HFFc6 (cell line): ENCODE measurements at regions not wholly inside any gene's neighbourhood (a gene's known extent, or its start where the extent isn't known, plus 50 kb on each side); places are given as distances from the start of the nearest gene placed in this dataset.

Experiments
- DNase-seq: peaks from one replicate; pipeline ENCODE4 v3.0.0-alpha.2; 2018
- H3K27ac Mint-ChIP-seq: 2 replicates; pipeline ENCODE4 v1.8.0; 2020; ENCODE audit warnings: mild to moderate bottlenecking, mixed read lengths
- H3K27me3 Mint-ChIP-seq: 2 replicates; pipeline ENCODE4 v1.8.0; 2021; ENCODE audit warnings: mild to moderate bottlenecking, moderate library complexity, mixed read lengths; ENCODE audit not compliant: insufficient read depth
- H3K36me3 Mint-ChIP-seq: 2 replicates; pipeline ENCODE4 v1.8.0; 2021; ENCODE audit warnings: low read depth, mixed read lengths
- H3K4me1 Mint-ChIP-seq: 2 replicates; pipeline ENCODE4 v1.8.0; 2020; ENCODE audit warnings: low read depth, mixed read lengths
- H3K4me3 Mint-ChIP-seq: 2 replicates; pipeline ENCODE4 v1.8.0; 2020; ENCODE audit warnings: mild to moderate bottlenecking, moderate library complexity, mixed read lengths
- H3K9me3 Mint-ChIP-seq: 2 replicates; pipeline ENCODE4 v1.8.0; 2020; ENCODE audit warnings: mild to moderate bottlenecking, mixed read lengths
- TF ChIP-seq, protein P1 (sequence below): fragments of 200-600 bp; sonication (generic); IDR thresholded peaks from 2 replicates; pipeline ENCODE4 v1.5.0; 2021; ENCODE audit warnings: antibody characterized with exemption, mild to moderate bottlenecking

DNA sequence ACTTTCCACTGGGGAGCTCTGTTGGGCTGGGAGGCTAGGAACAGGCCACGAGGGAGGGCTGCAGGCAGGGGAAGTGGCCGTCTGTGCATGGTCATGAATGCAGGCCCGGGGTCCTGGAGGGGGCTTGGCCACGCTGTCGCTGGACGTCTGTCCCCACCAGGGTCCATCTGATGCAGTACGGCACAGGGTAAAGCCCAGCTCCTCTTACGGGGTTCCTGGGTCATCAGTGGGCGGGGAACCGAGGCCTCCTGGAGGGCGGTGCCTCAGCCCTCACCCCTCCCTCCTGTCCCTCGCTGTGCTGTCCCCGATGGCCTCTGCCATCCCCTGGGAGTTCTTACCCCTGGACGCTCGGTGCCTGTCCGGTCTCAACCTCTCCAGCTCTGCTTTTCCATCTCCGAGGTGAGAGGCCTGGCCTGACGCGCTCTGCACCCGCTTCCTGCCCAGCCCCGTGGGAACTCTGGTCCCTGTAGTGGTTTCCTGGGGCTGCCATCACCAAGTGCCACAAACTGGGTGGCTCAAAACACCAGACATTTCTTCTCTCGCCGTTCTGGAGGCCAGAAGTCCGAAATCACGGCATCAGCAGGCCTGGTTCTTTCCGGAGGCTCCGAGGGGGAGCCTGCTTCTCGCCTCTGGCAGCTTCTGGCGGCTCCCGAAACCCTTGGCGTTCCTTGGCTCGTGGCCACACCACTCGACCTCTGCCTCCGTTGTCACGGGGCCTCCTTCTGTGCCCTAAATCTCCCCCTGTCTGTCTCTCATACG lies 182.8 kb downstream of the SEC14L1 start:
- Mint-ChIP-seq H3K9me3 (no peaks in the 10 kb centered on the region; the same call in 1 of the 2 replicates), H3K27me3 (peaks cover 12% of the 10 kb centered on the region), H3K27ac (peak overlapping the region; percentile 100), H3K4me1 (peaks cover 63% of the 10 kb centered on the region), H3K4me3 (peak overlapping the region; percentile 95), H3K36me3 (peaks cover 18% of the 10 kb centered on the region)
- peak; percentile 59 for DNase-seq
- TF ChIP-seq, protein P1, sequence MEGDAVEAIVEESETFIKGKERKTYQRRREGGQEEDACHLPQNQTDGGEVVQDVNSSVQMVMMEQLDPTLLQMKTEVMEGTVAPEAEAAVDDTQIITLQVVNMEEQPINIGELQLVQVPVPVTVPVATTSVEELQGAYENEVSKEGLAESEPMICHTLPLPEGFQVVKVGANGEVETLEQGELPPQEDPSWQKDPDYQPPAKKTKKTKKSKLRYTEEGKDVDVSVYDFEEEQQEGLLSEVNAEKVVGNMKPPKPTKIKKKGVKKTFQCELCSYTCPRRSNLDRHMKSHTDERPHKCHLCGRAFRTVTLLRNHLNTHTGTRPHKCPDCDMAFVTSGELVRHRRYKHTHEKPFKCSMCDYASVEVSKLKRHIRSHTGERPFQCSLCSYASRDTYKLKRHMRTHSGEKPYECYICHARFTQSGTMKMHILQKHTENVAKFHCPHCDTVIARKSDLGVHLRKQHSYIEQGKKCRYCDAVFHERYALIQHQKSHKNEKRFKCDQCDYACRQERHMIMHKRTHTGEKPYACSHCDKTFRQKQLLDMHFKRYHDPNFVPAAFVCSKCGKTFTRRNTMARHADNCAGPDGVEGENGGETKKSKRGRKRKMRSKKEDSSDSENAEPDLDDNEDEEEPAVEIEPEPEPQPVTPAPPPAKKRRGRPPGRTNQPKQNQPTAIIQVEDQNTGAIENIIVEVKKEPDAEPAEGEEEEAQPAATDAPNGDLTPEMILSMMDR: no peak

DNA sequence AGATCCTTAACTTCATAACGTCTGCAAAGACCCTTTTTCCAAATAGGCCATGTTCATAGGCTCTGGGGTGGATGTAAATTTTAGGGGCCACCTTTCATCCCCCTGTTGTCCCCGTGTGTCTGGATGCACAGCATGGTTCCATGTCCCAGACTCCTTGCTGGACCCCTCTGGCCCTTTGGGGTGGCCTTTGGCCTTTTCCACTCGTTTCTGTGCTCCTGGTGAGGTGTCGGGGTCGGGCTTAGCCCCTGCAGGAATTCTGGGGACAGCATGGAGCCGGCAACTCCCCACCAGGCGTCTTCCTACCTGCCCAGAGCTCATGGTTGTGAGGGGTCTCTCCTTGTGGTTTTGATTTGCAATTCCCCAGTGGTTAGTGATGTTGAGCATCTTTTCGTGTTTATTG lies 183.5 kb downstream of the SEC14L1 start:
- peaks cover 61% of the 10 kb centered on the region for H3K4me1 Mint-ChIP-seq

DNA sequence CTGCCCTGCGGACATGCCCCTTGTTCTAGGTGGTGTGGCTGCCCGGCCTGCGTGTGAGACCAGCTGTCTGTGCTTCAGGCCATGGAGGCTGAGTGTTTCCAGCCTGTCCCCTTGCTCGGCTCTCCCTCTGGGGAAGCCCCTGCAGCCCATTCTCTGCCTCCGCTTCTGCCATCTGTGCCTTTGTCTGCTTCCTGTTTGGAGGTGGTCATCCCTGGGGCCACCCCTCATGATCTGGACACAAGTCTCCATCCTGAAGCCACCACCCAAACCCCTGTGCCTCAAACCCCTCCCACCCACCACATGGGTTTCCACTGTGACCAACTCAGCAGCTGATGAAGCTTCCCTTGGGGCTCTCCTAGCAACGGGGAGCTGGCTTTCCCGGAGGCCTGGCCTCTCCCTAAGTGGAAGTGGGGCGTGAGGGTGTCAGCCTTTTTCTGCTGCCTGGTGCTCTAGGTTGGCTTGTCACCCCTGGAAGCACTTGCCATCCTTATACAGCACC lies 184.9 kb downstream of the SEC14L1 start:
- peak overlapping the region; percentile 100 for H3K27ac Mint-ChIP-seq
- H3K4me3 Mint-ChIP-seq: peak overlapping the region; percentile 95
- H3K27me3 Mint-ChIP-seq: peaks cover 10% of the 10 kb centered on the region
- H3K4me1 Mint-ChIP-seq: peaks cover 57% of the 10 kb centered on the region
- peaks cover 13% of the 10 kb centered on the region for H3K36me3 Mint-ChIP-seq
- DNase-seq: peak; percentile 51
- TF ChIP-seq, protein P1: no peak
- no peaks in the 10 kb centered on the region; the same call in 1 of the 2 replicates for H3K9me3 Mint-ChIP-seq

More for the DNA sequence above, 183.5 kb downstream of the SEC14L1 start:
- H3K9me3 Mint-ChIP-seq: no peaks in the 10 kb centered on the region; the same call in 1 of the 2 replicates
- DNase-seq: no peak
- peaks cover 18% of the 10 kb centered on the region for H3K36me3 Mint-ChIP-seq
- peaks cover 12% of the 10 kb centered on the region for H3K27me3 Mint-ChIP-seq
- H3K27ac Mint-ChIP-seq: peak overlapping the region; percentile 100
- H3K4me3 Mint-ChIP-seq: peak overlapping the region; percentile 95
- TF ChIP-seq, protein P1: no peak

DNA sequence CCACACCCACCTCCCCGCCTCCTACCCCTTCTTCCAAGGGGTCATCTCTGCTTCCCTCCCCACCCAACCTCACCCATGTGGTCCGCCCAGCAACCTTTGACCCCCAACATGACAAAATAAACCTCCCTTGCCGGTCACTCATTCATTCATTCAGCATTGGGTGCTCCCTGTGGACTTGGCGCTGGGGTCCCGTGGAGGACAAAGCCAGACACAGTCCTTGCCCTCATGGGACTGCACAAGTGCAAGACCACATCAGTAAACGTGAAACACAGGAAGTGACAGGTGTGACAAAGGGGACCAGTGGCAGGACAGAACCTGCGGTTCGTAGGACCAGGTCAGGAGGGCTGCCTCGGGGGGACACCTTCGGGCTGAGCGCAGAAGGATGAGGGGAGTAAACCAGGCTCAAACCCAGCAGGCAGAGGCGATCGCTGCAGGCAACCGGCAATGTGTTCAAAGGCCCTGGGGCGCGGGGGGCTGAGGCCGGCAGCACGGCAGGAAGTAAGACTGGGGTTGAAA lies 185.4 kb downstream of the SEC14L1 start:
- H3K27ac Mint-ChIP-seq: peak overlapping the region; percentile 100
- H3K9me3 Mint-ChIP-seq: no peaks in the 10 kb centered on the region; the same call in 1 of the 2 replicates
- peaks cover 59% of the 10 kb centered on the region for H3K4me1 Mint-ChIP-seq
- peaks cover 8% of the 10 kb centered on the region; the same call in 1 of the 2 replicates for H3K36me3 Mint-ChIP-seq
- H3K27me3 Mint-ChIP-seq: peaks cover 10% of the 10 kb centered on the region
- H3K4me3 Mint-ChIP-seq: peak overlapping the region; percentile 95; the same call in 1 of the 2 replicates
- TF ChIP-seq, protein P1: no peak
- no peak for DNase-seq

DNA sequence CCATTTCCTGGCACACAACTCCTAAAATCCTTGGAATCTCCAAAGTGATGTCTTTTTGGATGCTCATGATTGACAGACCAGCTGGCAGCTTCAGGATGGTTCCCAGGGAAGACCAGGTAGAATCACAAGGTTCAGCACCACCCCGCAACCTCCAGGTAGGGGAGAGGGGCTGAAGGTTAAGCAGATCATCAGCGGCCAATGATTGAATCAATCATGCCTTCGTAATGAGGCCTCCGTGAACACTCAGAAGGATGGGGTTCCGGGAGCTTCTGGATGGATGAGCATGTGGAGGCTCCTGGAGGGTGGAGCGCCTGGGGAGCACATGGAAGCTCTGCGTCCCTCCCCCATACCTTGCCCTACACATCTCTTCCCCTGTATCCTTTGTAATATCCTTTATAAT lies 185.9 kb downstream of the SEC14L1 start:
- H3K27ac Mint-ChIP-seq: peak overlapping the region; percentile 100

More for the DNA sequence above, 185.9 kb downstream of the SEC14L1 start:
- peaks cover 64% of the 10 kb centered on the region for H3K4me1 Mint-ChIP-seq
- DNase-seq: no peak
- peaks cover 3% of the 10 kb centered on the region for H3K9me3 Mint-ChIP-seq
- peaks cover 10% of the 10 kb centered on the region for H3K27me3 Mint-ChIP-seq
- no peak overlapping the region for H3K4me3 Mint-ChIP-seq
- peaks cover 13% of the 10 kb centered on the region for H3K36me3 Mint-ChIP-seq
- TF ChIP-seq, protein P1: no peak
